H1 (cell line): ENCODE measurements at regions not wholly inside any gene's neighbourhood (a gene's known extent, or its start where the extent isn't known, plus 50 kb on each side); places are given as distances from the start of the nearest gene placed in this dataset.

Experiments used
- CTCF ChIA-PET: fragments of 300-600 bp; sonication (Branson Sonifier 250); formaldehyde crosslinking; loops from one replicate; lab custom pipeline; 2021; ENCODE audit not compliant: partially characterized antibody; lab: Charles Lee
- POLR2A ChIA-PET: fragments of 300-600 bp; sonication (Branson Sonifier 250); formaldehyde crosslinking; loops from one replicate; lab custom pipeline; 2021; ENCODE audit warnings: inconsistent platforms; ENCODE audit not compliant: partially characterized antibody; lab: Charles Lee
- DNase-seq, 2 experiments: peaks; one replicate each; pipeline versions ENCODE4 v3.0.0 to v3.0.0-alpha.2; 2010 to 2022; ENCODE audit warnings: low spot score in 2 of 2, low read depth in 1 of 2, mixed read lengths in 1 of 2
- FAIRE-seq: peaks from 2 replicates; lab custom pipeline; 2011; peaks lifted over from hg19 to GRCh38; lab: Jason Lieb, UNC
- H2AFZ ChIP-seq: 2 replicates; pipeline ENCODE4 v1.8.1; 2012; ENCODE audit warnings: low read length, inconsistent platforms
- H2AK5ac ChIP-seq: 2 replicates; pipeline ENCODE4 v1.6.1; 2013; ENCODE audit warnings: low read depth, low read length
- H2BK120ac ChIP-seq: replicated peaks from 2 replicates; pipeline ENCODE3; 2013; ENCODE audit warnings: low read depth, low read length, inconsistent platforms
- H2BK12ac ChIP-seq: 2 replicates; pipeline ENCODE4 v1.6.1; 2013; ENCODE audit warnings: low read depth, low read length
- H2BK15ac ChIP-seq: 2 replicates; pipeline ENCODE4 v1.6.1; 2013; ENCODE audit warnings: low read length
- H2BK20ac ChIP-seq: 2 replicates; pipeline ENCODE4 v1.6.1; 2013; ENCODE audit warnings: low read length
- H2BK5ac ChIP-seq: 2 replicates; pipeline ENCODE4 v1.6.1; 2013; ENCODE audit warnings: low read depth, low read length
- H3K14ac ChIP-seq: 2 replicates; pipeline ENCODE4 v1.6.1; 2013; ENCODE audit warnings: inconsistent platforms; ENCODE audit not compliant: insufficient read length
- H3K18ac ChIP-seq: 2 replicates; pipeline ENCODE4 v1.6.1; 2013; ENCODE audit warnings: low read length; ENCODE audit errors: extremely low read depth
- H3K23ac ChIP-seq: 2 replicates; pipeline ENCODE4 v1.6.1; 2013; ENCODE audit warnings: inconsistent platforms; ENCODE audit not compliant: insufficient read length
- H3K23me2 ChIP-seq: 2 replicates; pipeline ENCODE4 v1.6.1; 2013; ENCODE audit warnings: low read depth, low read length
- H3K27ac ChIP-seq: 2 replicates; pipeline ENCODE4 v1.6.1; 2011; ENCODE audit warnings: low read depth, low read length, inconsistent platforms
- H3K27me3 ChIP-seq, 4 experiments: replicated peaks in 1 of 4; 1 replicate in 1 of 4; 2 replicates in 3 of 4; pipeline versions ENCODE4 v1.6.1 to v1.8.1; 2011 to 2013; ENCODE audit warnings: low read length in 3 of 4, mild to moderate bottlenecking in 3 of 4, inconsistent platforms in 2 of 4, mixed read lengths in 2 of 4, moderate library complexity in 1 of 4; ENCODE audit not compliant: control insufficient read depth in 3 of 4, insufficient read depth in 3 of 4; ENCODE audit errors: extremely low read depth in 1 of 4
- H3K36me3 ChIP-seq, 4 experiments: 2 replicates each; pipeline versions ENCODE4 v1.6.1 to v1.8.1; 2011 to 2013; ENCODE audit warnings: mild to moderate bottlenecking in 4 of 4, low read length in 3 of 4, moderate library complexity in 2 of 4, control low read depth in 1 of 4, inconsistent platforms in 1 of 4; ENCODE audit not compliant: insufficient read depth in 4 of 4, control insufficient read depth in 2 of 4
- H3K4ac ChIP-seq: replicated peaks from 2 replicates; pipeline ENCODE3; 2013; ENCODE audit warnings: low read length, low read depth, mixed read lengths, inconsistent platforms; ENCODE audit not compliant: insufficient read length
- H3K4me1 ChIP-seq, 4 experiments: replicated peaks in 1 of 4; 1 replicate in 1 of 4; 2 replicates in 3 of 4; pipeline versions ENCODE4 v1.6.1 to v1.8.1; 2011 to 2013; ENCODE audit warnings: low read length in 3 of 4, inconsistent platforms in 2 of 4, mixed read lengths in 1 of 4; ENCODE audit not compliant: insufficient read depth in 4 of 4, control insufficient read depth in 3 of 4
- H3K4me2 ChIP-seq, 2 experiments: 2 replicates each; pipeline versions ENCODE4 v1.6.1 to v1.8.1; 2011 to 2013; ENCODE audit warnings: low read depth in 2 of 2, low read length in 2 of 2, control low read depth in 1 of 2, inconsistent platforms in 1 of 2, mild to moderate bottlenecking in 1 of 2; ENCODE audit not compliant: insufficient read depth in 1 of 2
- H3K4me3 ChIP-seq, 4 experiments: fragments of 200-600, 300-600 bp in 1 of 4; sonication (generic), shearing (Covaris generic), sonication (Bioruptor Twin) in 1 of 4; 2 replicates each; pipeline versions ENCODE4 v1.5.1 to v1.8.1; 2011 to 2016; ENCODE audit warnings: low read length in 4 of 4, low read depth in 3 of 4, control low read depth in 2 of 4, inconsistent platforms in 2 of 4, mild to moderate bottlenecking in 2 of 4, mixed read lengths in 1 of 4, moderate library complexity in 1 of 4; ENCODE audit not compliant: insufficient read depth in 2 of 4; ENCODE audit errors: extremely low read depth in 1 of 4
- H3K56ac ChIP-seq: replicated peaks from 2 replicates; pipeline ENCODE3; 2013; ENCODE audit warnings: low read depth, mild to moderate bottlenecking, mixed read lengths, low read length, inconsistent platforms; ENCODE audit not compliant: insufficient read length
- H3K79me1 ChIP-seq: 2 replicates; pipeline ENCODE4 v1.6.1; 2013; ENCODE audit warnings: low read depth, low read length, control low read depth
- H3K79me2 ChIP-seq, 2 experiments: 2 replicates each; pipeline versions ENCODE4 v1.6.1 to v1.8.1; 2012 to 2013; ENCODE audit warnings: low read length in 2 of 2, mild to moderate bottlenecking in 2 of 2, inconsistent platforms in 1 of 2; ENCODE audit not compliant: insufficient read depth in 2 of 2, control insufficient read depth in 1 of 2
- H3K9ac ChIP-seq, 4 experiments: replicated peaks in 1 of 4; 1 replicate in 1 of 4; 2 replicates in 3 of 4; pipeline versions ENCODE4 v1.6.1 to v1.8.1; 2011 to 2013; ENCODE audit warnings: low read depth in 3 of 4, low read length in 3 of 4, control low read depth in 2 of 4, mild to moderate bottlenecking in 2 of 4, moderate library complexity in 2 of 4, inconsistent platforms in 1 of 4; ENCODE audit errors: extremely low read depth in 1 of 4
- H3K9me3 ChIP-seq, 2 experiments: 2 replicates each; pipeline versions ENCODE4 v1.6.1 to v1.8.1; 2012 to 2013; ENCODE audit warnings: mild to moderate bottlenecking in 2 of 2, moderate library complexity in 2 of 2, control low read depth in 1 of 2, inconsistent platforms in 1 of 2, low read depth in 1 of 2, low read length in 1 of 2, mixed read lengths in 1 of 2; ENCODE audit not compliant: insufficient read depth in 2 of 2
- H4K20me1 ChIP-seq, 2 experiments: replicated peaks in 1 of 2; 2 replicates each; pipeline versions ENCODE3 to v1.8.1; 2011 to 2013; ENCODE audit warnings: inconsistent platforms in 2 of 2, low read length in 2 of 2, mild to moderate bottlenecking in 1 of 2; ENCODE audit not compliant: insufficient read depth in 2 of 2, control insufficient read depth in 1 of 2
- H4K5ac ChIP-seq: 2 replicates; pipeline ENCODE4 v1.6.1; 2013; ENCODE audit warnings: low read length, low read depth, mixed read lengths, inconsistent platforms; ENCODE audit not compliant: insufficient read length
- H4K8ac ChIP-seq: 2 replicates; pipeline ENCODE4 v1.8.0; 2013; ENCODE audit warnings: mild to moderate bottlenecking, moderate library complexity, low read length, inconsistent platforms; ENCODE audit not compliant: insufficient read depth; ENCODE audit errors: extremely low read depth
- H4K91ac ChIP-seq: replicated peaks from 2 replicates; pipeline ENCODE3; 2013; ENCODE audit warnings: low read length, mixed read lengths, inconsistent platforms; ENCODE audit not compliant: insufficient read length
- BACH1 ChIP-seq: IDR thresholded peaks from 2 replicates; pipeline ENCODE4 v1.6.1; 2012; ENCODE audit warnings: low read length, improper control_type of control experiment
- CBX5 ChIP-seq: fragments of 300-800, 300-1000 bp; sonication (generic); IDR thresholded peaks from 2 replicates; pipeline ENCODE4 v1.7.1; 2016; ENCODE audit warnings: antibody characterized with exemption, low read length, low read depth
- HDAC2 ChIP-seq, 2 experiments: fragments of 300-600 bp in 1 of 2; sonication (generic) in 1 of 2; IDR thresholded peaks; 2 replicates each; pipeline ENCODE4 v1.6.1; 2011 to 2012; ENCODE audit warnings: low read depth in 2 of 2, low read length in 2 of 2, mild to moderate bottlenecking in 2 of 2, moderate library complexity in 2 of 2, borderline replicate concordance in 1 of 2, inconsistent platforms in 1 of 2
- JUND ChIP-seq: IDR thresholded peaks from 2 replicates; pipeline ENCODE4 v1.6.1; 2011; ENCODE audit warnings: mild to moderate bottlenecking, improper control_type of control experiment, low read length
- KDM5A ChIP-seq: fragments of 200-600 bp; IDR thresholded peaks from 2 replicates; pipeline ENCODE4 v1.7.1; 2012; ENCODE audit warnings: mild to moderate bottlenecking, low read length, inconsistent platforms, mixed read lengths
- PHF8 ChIP-seq: fragments of 200-600 bp; sonication (generic); conservative IDR thresholded peaks from 2 replicates; pipeline ENCODE4 v1.7.1; 2012; ENCODE audit warnings: low read depth, mild to moderate bottlenecking, inconsistent platforms, low read length, moderate library complexity
- POU5F1 ChIP-seq: IDR thresholded peaks from 2 replicates; pipeline ENCODE4 v1.6.1; 2011; ENCODE audit warnings: low read depth, mild to moderate bottlenecking, low read length, moderate library complexity
- SAP30 ChIP-seq: fragments of 300-600 bp; sonication (generic); IDR thresholded peaks from 2 replicates; pipeline ENCODE4 v1.7.1; 2012; ENCODE audit warnings: low read length, moderate library complexity, mild to moderate bottlenecking, inconsistent platforms; ENCODE audit not compliant: insufficient read depth, insufficient replicate concordance
- SP1 ChIP-seq: IDR thresholded peaks from 2 replicates; pipeline ENCODE4 v1.6.1; 2011; ENCODE audit warnings: low read depth, low read length
- ZNF274 ChIP-seq: IDR thresholded peaks from 2 replicates; pipeline ENCODE4 v1.7.0; 2012; ENCODE audit warnings: low read length, borderline replicate concordance; ENCODE audit errors: extremely low read depth
- WGBS, 2 experiments: shearing (Covaris generic) in 1 of 2; methylation state at CpG; one replicate each; pipeline versions ENCODE4 v1.1.6 to v1.1.7; 2013 to 2015; ENCODE audit warnings: low lambda C conversion rate in 2 of 2, mixed read lengths in 2 of 2, inconsistent platforms in 1 of 2, low coverage in 1 of 2, missing lambda C conversion rate in 1 of 2; ENCODE audit not compliant: insufficient replicate concordance in 2 of 2, insufficient coverage in 1 of 2, insufficient read length in 1 of 2; ENCODE audit errors: extremely low coverage in 1 of 2, missing lambda C conversion rate in 1 of 2; 5-methylcytosine and 5-hydroxymethylcytosine counted together

DNA sequence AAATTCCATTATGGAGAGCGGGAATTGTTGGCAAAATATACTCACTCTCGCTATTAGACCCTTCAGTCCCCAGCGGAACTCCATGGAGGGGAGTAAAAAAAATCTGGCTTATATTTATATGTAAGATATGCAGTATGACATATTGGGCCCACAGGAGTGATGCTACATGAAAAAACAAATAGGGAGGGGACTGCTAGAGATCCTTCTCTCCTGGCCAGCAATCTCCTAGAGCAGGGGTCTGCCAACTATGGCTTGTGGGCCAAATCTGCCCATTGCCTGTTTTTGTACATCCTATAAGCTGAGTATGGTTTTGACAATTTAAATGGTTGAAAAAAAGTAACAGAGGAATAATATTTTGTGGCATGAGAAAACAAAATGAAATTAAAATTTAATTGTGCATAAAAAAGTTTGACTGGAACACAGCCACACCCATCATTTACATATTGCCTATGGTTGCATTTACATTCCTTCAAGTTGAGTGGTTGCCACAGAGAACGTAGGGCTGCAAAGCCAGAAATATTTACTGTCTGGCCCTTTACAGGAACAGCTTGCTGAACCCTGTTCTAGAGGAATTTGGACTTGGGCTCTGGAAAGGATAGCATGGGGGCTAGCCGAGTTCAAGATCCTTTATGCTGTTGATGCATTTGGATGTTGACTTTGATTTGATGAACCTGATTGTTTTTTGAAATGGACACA, 197.3 kb upstream of the CLINT1 start:
- no peak overlapping the region for H2AFZ ChIP-seq
- 95% methylated on average over 5 of the region's 5 CpGs; no CpG with 5 or more reads in 1 of the 2 experiments for WGBS, 2 experiments
- no peak overlapping the region for H4K8ac ChIP-seq
- no peak overlapping the region for H3K23ac ChIP-seq
- FAIRE-seq (no peak), DNase-seq (no peak)
- H3K27ac ChIP-seq: no peak overlapping the region
- no peak overlapping the region for H3K4me3 ChIP-seq
- no peak overlapping the region for H2BK20ac ChIP-seq
- no peak overlapping the region for H3K56ac ChIP-seq
- H3K4ac ChIP-seq: no peak overlapping the region
- ChIA-PET CTCF (no interaction called here), POLR2A (no interaction called here)
- H3K36me3 ChIP-seq: no peaks in the 10 kb centered on the region
- H3K4me2 ChIP-seq: no peak overlapping the region
- no peak overlapping the region for H3K18ac ChIP-seq
- H2BK5ac ChIP-seq: no peak overlapping the region
- H3K27me3 ChIP-seq: no peaks in the 10 kb centered on the region
- no peak overlapping the region for H4K91ac ChIP-seq
- no peaks in the 10 kb centered on the region for H3K9me3 ChIP-seq
- H3K14ac ChIP-seq: no peak overlapping the region
- H2BK15ac ChIP-seq: no peak overlapping the region
- H4K20me1 ChIP-seq: no peaks in the 10 kb centered on the region
- H3K79me2 ChIP-seq: no peaks in the 10 kb centered on the region
- no peaks in the 10 kb centered on the region for H3K23me2 ChIP-seq
- no peaks in the 10 kb centered on the region for H3K4me1 ChIP-seq
- H2AK5ac ChIP-seq: no peak overlapping the region
- no peak overlapping the region for H2BK12ac ChIP-seq
- H4K5ac ChIP-seq: no peak overlapping the region
- no peak overlapping the region for H2BK120ac ChIP-seq
- no peak overlapping the region for H3K9ac ChIP-seq
- H3K79me1 ChIP-seq: no peaks in the 10 kb centered on the region
- TF ChIP-seq SP1 (no peak), POU5F1 (no peak), KDM5A (no peak), JUND (no peak), SAP30 (no peak), CBX5 (no peak), PHF8 (no peak), BACH1 (no peak), HDAC2 (IDR thresholded peaks at IDR 0.05; ENCODE audit: borderline replicate concordance in 1 of 2, low read depth in 2 of 2, low read length in 2 of 2) (no peak), ZNF274 (no peak)
